OCI-LY3 (cell line): ENCODE measurements at regions not wholly inside any gene's neighbourhood (a gene's known extent, or its start where the extent isn't known, plus 50 kb on each side); places are given as distances from the start of the nearest gene placed in this dataset.

ENCODE experiments used
- CTCF ChIP-seq: fragments of 200-600, 300-600 bp; sonication (generic); IDR thresholded peaks from 2 replicates; pipeline ENCODE4 v1.5.1; 2014; ENCODE audit warnings: antibody characterized with exemption, low read length, low read depth
- EZH2phosphoT487 ChIP-seq: fragments of 200-600 bp; shearing (Covaris generic); IDR thresholded peaks from 2 replicates; pipeline ENCODE4 v1.6.1; 2018; ENCODE audit warnings: antibody characterized with exemption, mixed run types, low read depth

DNA sequence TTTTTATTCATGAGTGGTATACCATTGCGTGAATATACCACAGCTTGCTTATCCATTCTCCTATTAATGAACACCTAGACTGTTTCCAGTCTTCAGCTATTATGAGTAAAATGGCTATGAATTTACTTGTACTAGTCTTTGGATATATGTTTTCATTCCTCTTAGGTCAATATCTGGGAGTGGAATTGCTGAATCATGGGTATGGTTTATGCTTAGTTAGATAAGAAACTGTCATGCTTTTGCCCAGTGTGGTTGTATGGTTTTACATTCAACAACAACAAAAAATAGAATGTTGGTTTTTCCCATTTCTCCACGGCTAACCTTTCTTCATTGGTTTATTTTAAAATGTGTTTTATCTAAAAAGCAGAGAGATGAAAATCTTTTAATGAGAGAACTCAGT, 308.3 kb downstream of the PHF14 start:
- no peak for TF ChIP-seq CTCF
- no peak for TF ChIP-seq EZH2phosphoT487
